ENCODE measurements at regions not wholly inside any gene's neighbourhood (a gene's known extent, or its start where the extent isn't known, plus 50 kb on each side); places are given as distances from the start of the nearest gene placed in this dataset.

DNA sequence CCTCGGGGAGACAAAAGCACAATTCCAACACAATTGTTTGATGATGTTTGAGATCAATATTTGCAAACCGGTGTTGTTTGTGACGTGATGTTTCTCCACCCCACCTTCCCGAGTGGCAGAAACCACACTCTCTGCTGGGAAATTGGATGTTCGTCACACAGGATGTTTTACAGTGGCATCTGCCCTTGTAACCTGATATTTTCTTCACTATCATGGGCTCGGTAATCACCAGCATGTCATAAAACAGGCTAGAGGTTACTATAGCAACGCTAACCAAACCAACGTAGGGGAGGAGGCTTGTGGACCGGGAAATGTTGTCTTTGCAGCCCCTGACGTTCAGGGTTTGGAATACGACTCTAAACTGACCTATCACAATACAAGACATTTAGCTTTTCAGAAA lies 454.5 kb downstream of the IRS2 start:
- Histone ChIP-seq H3K9ac (ENCODE audit: control insufficient read depth, insufficient read depth, low read length) (no peak overlapping the region), H3K4me1 (ENCODE audit: control insufficient read depth, insufficient read depth, low read length) (no peaks in the 10 kb centered on the region)
- RAD21 ChIA-PET (ENCODE audit: unreplicated experiment), result no interaction called here

DNA sequence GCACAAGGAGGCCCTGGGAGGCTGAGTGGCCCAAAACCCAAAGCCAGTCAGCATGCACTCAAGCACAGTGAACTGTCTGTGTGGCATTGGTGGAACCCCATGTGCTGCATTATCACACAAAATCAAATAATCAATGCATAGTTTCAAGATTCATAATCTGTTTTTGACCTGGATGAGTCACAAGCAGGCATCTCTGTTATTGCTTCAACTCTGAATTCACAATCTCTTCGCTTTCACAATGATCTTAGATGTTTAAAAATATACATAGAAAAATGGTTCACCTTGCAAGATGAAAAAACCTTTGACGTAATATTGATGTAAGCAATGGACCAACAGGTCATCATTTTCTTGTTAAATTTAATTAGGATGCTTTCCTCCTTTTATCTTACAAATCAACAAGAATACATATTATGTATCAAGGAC lies 455.4 kb downstream of the IRS2 start:
- ChIA-PET SMC1A (ENCODE audit: uncharacterized antibody, unreplicated experiment) (no interaction called here), CTCF (no interaction called here)
- in situ Hi-C loops (cut with MboI), result no loop called here

More for the DNA sequence above, 454.5 kb downstream of the IRS2 start:
- H3K9me3 ChIP-seq (replicated peaks; ENCODE audit: control insufficient read depth, insufficient read depth, low read length), result no peaks in the 10 kb centered on the region
- no peak overlapping the region for H2AFZ ChIP-seq (ENCODE audit: control insufficient read depth, low read depth, low read length)
- H3K4me3 ChIP-seq, result no peak overlapping the region
- ATAC-seq (peak; percentile 22; the same call in 1 of the 3 replicates), FAIRE-seq (no peak), DNase-seq (ENCODE audit: low read depth, low spot score) (no peak)
- SMC1A ChIA-PET (ENCODE audit: uncharacterized antibody, unreplicated experiment), result no interaction called here
- H3K79me2 ChIP-seq (ENCODE audit: control insufficient read depth, insufficient read depth, low read length), result no peaks in the 10 kb centered on the region
- no peak overlapping the region for H3K4me2 ChIP-seq (ENCODE audit: control insufficient read depth, insufficient read depth)
- H3K27ac ChIP-seq (ENCODE audit: control insufficient read depth, insufficient read depth), result no peak overlapping the region
- CTCF ChIA-PET, result interaction anchor here (0.9 to 1.4 kb wide), 2 partner anchors 186 to 187 kb away, joined by 3 to 4 read pairs; no protein-coding TSS in a partner anchor
- intact Hi-C loops (cut with micrococcal nuclease; ENCODE audit: unreplicated experiment), result no loop called here
- in situ Hi-C loops (cut with MboI), result no loop called here
- TF ChIP-seq BMI1 (IDR thresholded peaks at IDR 0.05; ENCODE audit: borderline replicate concordance), result peak; percentile 57
- no peak for TF ChIP-seq RAD21 (IDR thresholded peaks at IDR 0.05; ENCODE audit: insufficient read depth, low read depth, low read length)
- BruUV-seq (replicated peaks), result no TSS peak
- 17% methylated on average over 11 of the region's 11 CpGs for WGBS (ENCODE audit: insufficient coverage, insufficient replicate concordance, low lambda C conversion rate, missing lambda C conversion rate)
- H3K27me3 ChIP-seq (replicated peaks in 1 of 2; ENCODE audit: control insufficient read depth in 2 of 2, insufficient read depth in 2 of 2, low read length in 1 of 2), result no peaks in the 10 kb centered on the region
- no peaks in the 10 kb centered on the region for H4K20me1 ChIP-seq (ENCODE audit: control insufficient read depth, insufficient read depth)
- H3K36me3 ChIP-seq (ENCODE audit: control insufficient read depth in 2 of 2, insufficient read depth in 2 of 2, low read length in 1 of 2), result no peaks in the 10 kb centered on the region
- POLR2A ChIA-PET, result no interaction called here

More for the DNA sequence above, 455.4 kb downstream of the IRS2 start:
- no peaks in the 10 kb centered on the region for H3K9me3 ChIP-seq (replicated peaks; ENCODE audit: control insufficient read depth, insufficient read depth, low read length)
- RAD21 ChIA-PET (ENCODE audit: unreplicated experiment), result no interaction called here
- ATAC-seq (peak; percentile 56), DNase-seq (ENCODE audit: low read depth, low spot score) (no peak), FAIRE-seq (no peak)
- H3K4me3 ChIP-seq, result no peak overlapping the region
- H3K79me2 ChIP-seq (ENCODE audit: control insufficient read depth, insufficient read depth, low read length), result no peaks in the 10 kb centered on the region
- intact Hi-C loops (cut with micrococcal nuclease; ENCODE audit: unreplicated experiment), result no loop called here
- no peaks in the 10 kb centered on the region for H4K20me1 ChIP-seq (ENCODE audit: control insufficient read depth, insufficient read depth)
- WGBS (ENCODE audit: insufficient coverage, insufficient replicate concordance, low lambda C conversion rate, missing lambda C conversion rate), result 0% methylated on average over 2 of the region's 2 CpGs
- no peaks in the 10 kb centered on the region for H3K27me3 ChIP-seq (replicated peaks in 1 of 2; ENCODE audit: control insufficient read depth in 2 of 2, insufficient read depth in 2 of 2, low read length in 1 of 2)
- no peak overlapping the region for H2AFZ ChIP-seq (ENCODE audit: control insufficient read depth, low read depth, low read length)
- no peak overlapping the region for H3K9ac ChIP-seq (ENCODE audit: control insufficient read depth, insufficient read depth, low read length)
- H3K4me2 ChIP-seq (ENCODE audit: control insufficient read depth, insufficient read depth), result no peak overlapping the region
- H3K27ac ChIP-seq (ENCODE audit: control insufficient read depth, insufficient read depth), result no peak overlapping the region
- no TSS peak for BruUV-seq (replicated peaks)
- POLR2A ChIA-PET, result no interaction called here
- no peaks in the 10 kb centered on the region for H3K4me1 ChIP-seq (ENCODE audit: control insufficient read depth, insufficient read depth, low read length)
- H3K36me3 ChIP-seq (ENCODE audit: control insufficient read depth in 2 of 2, insufficient read depth in 2 of 2, low read length in 1 of 2), result no peaks in the 10 kb centered on the region
- TF ChIP-seq SP1 (IDR thresholded peaks at IDR 0.05; ENCODE audit: low read depth, low read length) (no peak), NFIC (IDR thresholded peaks at IDR 0.05; ENCODE audit: low read depth, low read length) (no peak), SREBF2 (IDR thresholded peaks at IDR 0.05; ENCODE audit: low read length) (no peak), JUND (IDR thresholded peaks at IDR 0.05; ENCODE audit: low read depth, low read length) (no peak), ZNF207 (IDR thresholded peaks at IDR 0.05; ENCODE audit: borderline replicate concordance) (no peak), GABPA (IDR thresholded peaks at IDR 0.05; ENCODE audit: low read depth) (no peak), TCF3 (IDR thresholded peaks at IDR 0.05; ENCODE audit: borderline replicate concordance, insufficient read depth, low read depth, low read length) (no peak), MYB (IDR thresholded peaks at IDR 0.05; ENCODE audit: borderline replicate concordance, low read depth, low read length) (no peak)

All from GM12878 (cell line).